ENCODE measurements at regions not wholly inside any gene's neighbourhood (a gene's known extent, or its start where the extent isn't known, plus 50 kb on each side); places are given as distances from the start of the nearest gene placed in this dataset.

DNA sequence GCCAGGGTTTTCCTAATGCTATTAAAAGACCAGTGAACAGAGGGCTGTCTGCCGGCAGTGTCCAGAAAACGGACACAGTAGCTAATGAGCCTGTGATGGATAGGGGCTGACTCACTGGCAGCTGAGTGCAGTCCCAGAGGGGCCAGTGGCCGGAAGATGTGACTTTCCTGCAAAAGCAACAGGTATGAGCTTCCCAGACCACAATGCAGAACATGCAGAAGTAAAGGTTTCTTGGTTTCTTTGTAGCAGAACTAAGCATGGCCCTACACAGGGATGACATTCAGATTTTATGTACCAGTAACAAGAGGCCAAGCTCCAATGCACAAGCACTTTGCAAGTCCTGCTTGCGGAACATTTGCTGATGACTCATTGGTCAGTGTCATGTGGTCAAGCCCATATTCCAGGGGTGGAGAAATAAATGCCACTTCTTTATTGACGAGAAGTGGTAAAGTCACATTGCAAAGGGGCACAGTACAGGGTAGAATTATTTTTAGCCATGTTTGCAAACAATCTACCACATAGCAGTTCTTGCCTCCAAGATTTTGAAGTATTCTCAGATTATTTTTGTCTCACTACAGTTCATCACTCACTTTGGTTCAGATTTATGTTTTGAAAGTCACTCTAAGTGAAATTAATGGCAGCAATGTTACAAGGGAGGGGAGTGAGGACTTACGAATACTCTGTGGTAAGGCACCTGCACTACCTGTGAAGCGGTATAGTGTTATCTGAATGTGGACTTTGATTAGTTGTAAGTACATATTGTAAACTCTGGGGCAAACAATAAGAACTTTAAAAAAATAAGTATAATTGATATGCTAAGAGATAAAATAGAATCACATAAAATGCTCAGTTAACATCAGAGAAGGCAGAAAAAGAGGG, 263.3 kb downstream of the ABHD5 start:
- DNase-seq, result no peak

DNA sequence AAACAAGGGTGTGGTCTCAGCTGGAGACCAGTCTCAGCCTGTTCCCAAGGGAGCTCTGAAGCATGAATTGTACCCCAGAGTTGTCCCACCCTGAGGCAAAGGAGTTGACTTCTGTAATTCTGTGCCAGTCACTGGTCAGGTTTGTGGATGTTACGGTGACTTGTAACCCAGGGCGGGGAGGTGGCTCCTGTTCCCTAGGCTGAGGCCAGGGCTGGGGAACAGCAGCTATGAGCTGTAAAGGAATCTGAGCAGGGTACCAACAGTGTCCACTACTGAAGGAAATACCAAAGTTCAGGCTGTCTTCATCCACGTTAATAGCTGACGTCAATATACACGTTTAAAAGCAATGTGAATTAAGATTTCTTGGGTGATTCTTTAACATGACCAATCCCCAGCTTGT, 266.2 kb downstream of the ABHD5 start:
- DNase-seq, result no peak

DNA sequence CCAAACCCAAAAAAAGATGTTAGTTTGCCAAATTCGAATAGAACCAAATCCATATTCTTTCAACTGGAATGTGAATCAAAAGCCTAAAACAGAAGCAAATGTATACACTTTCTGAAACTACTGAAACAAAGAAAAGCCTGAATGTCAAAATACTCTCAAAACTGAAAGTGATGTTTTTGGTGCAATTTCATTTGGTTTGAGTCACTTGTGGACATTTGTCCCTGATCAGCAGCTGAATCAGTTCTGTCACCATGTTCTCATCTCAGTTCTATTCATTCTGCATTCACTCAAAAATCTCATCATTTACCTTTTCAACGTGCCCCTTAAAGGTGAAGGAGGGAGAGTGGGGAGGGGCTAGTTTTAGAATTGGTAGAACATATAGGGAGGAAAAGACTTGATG, 266.8 kb downstream of the ABHD5 start:
- DNase-seq, result no peak

DNA sequence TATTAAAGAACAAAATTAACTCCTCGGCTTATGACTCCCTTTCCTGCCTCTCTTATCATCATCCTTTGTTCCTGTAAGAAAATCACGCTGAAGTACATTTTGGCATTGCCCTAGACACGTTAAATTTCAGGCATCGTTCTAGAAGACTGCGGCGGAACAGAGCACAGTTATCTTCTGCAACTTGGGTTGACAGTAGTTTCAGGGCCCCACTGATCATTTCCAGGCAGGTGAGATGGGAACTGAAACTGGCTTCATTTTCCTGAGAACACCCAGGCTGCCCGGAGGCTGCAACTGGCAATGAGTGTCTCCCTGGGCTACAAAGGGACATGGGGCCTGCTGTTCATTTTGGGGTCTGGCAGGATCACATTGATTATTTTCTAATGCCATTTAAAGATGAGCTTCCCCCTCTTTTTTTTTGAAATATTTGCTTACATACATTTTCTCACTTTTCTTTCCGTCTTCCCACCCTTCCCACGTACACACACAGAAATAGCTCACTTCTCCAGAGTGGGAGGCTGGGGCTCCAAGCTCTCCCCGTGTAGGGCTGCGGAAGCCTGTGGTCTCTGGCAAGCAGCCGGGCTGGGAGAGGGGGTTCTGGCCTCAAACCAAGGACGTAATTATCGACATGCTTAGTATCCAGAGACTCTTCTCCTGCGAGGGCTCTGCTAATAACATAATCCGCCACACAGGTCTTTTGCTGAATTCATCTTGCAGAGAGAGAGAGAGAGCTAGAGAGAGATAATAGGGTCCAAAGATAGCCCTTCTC, 267.4 kb downstream of the ABHD5 start:
- no peak for DNase-seq

DNA sequence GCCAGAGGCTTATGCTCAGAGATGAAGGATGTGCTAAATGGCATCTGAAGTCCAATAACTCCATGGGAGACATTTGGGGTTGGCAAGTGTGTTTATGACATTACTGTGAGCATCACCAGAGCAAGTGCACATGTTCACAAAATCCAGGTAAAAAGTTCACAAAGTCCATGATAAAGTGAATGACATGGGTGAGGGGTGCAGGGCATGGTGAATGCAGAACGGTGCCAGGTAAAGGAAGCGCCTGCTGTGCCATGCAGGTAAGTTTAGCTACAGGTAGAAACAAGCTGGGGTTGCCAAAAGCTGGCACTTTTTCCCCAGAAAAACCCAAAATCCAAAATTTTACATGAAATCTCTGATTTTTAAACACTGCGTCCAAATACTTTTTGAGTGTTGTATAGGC, 268.2 kb downstream of the ABHD5 start:
- DNase-seq, result no peak

DNA sequence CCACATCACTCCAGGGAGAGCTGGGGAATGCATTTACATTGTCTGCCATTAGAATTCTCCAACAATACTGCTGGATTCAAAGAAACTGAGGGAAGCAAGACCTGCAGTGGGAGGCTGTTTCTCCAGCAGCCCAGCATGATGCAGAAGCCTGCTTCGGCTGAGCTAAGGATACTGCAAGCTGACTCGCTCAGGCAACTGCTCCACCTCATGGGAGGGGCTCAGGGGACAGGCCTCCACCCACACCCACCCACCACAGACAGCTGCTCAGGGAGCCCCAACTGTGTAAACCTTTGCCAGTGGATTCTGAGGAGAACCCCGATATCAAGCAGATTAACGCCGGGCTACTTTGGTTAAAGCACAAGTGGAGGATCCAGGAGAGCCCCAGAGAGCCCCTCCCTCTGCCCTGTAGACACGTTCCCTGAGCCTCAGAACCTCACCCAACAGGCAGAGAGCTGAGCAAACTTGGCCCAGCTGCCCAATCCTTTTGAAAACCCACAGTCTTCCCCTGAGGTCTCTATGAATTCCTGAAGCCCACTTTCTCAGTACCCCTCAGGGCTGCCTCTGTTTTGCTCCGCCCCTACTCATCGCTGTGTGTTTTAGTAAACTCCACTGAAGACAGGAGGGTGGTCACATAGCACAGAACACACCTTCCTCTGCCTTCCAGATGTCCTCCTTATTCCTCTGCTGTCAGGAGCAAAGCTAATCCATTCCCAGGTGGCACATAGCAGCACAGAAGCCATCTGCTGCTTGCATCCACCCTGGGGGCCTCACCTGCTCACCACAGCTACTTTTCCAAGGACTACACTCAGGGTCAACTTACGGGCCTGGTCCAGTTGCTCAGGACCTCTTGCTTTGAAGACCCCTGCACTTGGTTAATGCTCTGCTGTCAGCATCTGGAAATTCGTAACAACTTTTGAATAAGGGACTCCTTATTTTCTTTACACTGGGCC, 269.0 kb downstream of the ABHD5 start:
- no peak for DNase-seq

DNA sequence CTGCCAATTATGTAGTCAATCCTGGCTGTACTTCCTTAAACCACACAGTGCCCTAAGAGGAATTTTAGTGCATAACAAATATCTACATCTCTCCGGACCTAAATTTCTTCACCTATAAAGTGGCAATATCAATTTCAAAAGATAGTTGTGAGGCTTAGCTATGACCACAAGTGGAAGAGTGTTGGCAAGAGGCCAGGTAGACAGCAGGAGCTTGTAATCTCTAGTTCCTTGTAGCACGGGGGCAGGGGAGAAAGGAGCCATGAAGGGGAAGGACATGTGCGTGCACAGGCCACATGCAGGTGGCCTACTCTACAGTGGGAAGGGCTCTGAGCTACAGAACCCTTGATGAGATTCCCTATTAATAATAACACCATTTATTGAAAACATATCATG, 269.7 kb downstream of the ABHD5 start:
- DNase-seq, result no peak

DNA sequence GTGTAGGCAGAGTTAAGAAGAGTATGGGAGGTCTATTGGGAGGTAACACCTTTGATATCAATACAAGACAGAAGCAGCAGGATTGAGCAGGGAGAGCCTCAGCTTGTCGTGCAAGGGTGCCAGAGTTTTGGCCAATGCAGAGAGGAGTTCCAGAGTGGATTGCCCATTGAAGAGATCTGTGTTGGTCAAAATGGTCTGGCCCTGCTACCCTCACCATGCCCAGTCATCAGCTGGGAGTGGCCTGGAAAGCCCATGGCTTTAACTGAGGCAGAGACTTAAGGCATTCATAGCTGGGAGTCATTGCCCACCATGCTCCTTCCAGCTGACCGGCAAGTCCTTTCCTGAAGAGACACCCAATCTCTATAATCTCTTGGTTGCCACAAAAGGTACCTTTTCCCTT, 271.3 kb downstream of the ABHD5 start:
- no peak for DNase-seq

DNA sequence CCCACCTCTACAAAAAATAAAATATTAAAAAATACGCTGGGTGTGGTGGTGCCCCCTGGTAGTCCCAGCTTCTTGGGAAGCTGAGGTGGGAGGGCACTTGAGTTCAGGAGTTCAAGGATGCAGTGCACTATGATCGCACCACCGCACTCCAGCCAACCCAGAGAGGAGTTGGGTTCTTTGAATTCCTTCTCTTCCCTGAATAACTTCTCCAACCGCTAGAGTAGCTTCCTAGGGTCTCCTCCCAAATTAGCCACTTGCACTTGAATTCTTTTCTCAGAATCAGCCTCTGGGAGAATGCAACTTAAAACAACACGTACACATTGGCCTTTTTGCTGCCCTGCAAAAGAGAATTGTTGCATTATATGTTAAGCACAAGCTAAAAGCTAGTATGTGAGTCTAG, 272.5 kb downstream of the ABHD5 start:
- DNase-seq, result no peak

DNA sequence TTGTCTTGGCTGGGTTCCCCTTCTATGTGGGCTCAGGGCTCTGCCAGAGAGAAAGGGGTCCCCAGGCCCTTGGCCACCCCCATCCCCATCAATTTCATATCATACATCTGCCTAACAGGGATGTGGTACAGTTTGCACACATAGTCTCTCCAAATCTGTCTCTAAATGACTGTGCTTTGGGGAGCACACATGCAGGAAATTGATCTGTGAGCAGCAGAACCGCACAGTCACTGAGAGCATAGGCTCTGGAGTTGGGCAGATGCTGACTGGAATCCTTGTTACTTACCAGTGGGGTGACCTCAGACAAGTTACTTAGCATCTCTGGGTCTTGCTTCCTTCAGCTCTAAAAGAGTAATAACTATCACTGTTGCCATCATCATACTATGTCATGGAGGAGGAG, 273.9 kb downstream of the ABHD5 start:
- no peak for DNase-seq

DNA sequence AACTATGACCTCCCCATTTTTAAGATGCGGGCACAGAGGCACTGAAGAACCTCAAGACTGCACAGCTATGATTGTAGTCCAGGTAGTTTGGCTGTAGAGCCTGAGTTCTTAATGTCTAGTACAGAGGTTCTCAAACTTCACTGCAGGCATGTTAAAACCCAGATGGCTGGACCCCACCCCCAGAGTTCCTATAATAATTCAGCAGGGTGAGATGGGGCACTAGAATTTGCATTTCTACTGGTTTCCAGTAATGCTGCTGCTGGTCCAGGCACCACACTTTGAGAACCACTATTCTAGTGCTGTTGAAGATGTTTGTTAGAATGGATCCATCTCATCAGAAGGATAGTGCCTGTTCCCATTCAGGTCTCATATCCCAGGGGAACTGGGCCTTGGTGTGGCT, 274.9 kb downstream of the ABHD5 start:
- DNase-seq, result no peak

DNA sequence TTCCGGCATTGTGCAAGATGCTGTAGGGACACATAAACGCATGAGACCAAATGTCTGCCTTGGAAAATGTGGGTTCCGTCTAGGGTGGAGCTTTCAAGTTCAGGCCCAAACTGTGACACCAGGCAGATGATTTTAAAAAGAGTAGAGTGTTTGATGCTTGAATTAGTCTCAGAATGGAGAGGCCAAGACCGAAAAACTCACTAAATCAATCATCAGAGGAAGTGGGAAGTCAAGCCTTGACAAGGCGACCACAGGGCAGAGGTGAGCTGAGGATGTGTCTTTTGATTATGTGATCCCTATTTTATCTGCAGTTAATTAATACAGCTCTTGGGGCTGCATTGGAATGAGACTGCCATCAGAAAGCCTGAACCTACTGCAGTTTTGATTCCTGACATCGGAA, 275.4 kb downstream of the ABHD5 start:
- no peak for DNase-seq

DNA sequence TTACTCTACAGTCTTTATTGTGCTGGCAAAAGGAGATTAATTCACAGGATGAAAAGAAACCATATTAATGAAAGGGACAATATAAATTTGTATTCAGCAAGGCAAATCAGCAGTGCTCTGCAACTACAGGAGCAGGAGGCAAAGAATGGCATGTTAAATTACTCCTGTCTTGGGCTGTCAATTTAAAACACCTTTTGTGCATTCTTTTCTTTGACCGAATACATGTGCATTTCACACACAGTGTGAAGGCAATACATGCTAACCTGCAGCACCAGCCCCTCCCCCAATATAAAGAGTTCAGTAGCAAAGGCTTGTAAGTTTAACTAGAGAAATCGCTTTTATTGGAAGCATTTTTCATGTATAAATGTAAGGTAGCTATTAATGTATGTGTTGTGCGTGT, 275.2 kb upstream of the TOPAZ1 start:
- DNase-seq, result no peak

DNA sequence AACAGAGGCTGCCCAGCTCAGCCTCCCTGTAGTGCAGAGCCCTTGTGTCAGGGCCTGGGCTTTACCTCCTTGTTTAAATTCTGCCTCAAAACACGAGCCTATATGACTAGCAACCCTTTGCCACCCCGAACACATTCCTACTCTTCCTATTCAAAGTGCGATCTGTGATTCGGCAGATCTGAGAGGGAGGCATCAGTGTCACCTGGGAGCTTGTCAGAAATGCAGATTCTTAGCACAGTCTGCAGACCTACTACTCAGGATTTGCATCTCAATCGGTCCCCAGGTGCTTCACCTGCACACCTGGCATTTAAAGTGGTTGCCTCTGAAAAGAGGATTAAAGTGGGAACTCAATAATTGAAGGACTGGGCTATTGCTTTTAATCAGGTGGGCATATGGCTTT, 273.2 kb upstream of the TOPAZ1 start:
- no peak for DNase-seq

DNA sequence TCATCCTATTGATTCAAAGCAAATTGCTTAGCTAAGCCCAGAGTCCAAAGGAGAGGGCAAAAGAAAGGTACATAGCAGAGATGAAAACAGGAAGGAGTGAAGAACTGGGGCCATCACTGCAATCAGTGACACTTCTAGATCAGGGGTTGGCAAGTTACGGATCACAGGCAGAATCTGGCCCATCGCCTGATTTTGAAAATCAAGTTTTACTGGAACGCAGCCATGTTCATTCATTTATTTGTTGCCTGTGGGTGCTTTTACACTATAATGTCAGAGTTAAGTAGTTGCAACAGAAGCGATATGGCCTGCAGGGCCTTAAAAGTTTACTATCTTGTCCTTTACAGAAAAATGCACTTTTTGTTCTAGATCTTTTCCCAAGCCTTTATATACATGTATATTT, 271.7 kb upstream of the TOPAZ1 start:
- no peak for DNase-seq

DNA sequence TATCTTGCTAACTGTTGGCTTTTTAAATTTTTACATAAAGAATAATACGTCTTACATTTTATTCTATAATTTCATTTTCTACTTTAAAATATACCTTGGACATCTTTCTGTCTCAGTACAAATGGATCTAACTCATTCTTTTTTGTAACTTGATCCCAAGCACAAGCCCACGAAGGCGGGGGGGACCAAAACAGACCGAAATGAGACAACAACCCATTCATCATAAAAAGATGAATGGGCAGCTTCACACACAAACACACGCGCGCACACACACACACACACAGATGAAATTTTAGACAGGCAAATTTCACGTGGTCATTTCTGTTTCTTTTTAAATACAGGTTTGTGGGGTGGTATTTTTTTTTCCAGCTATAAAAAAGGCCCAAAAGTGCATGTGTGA, 271.3 kb upstream of the TOPAZ1 start:
- no peak for DNase-seq

DNA sequence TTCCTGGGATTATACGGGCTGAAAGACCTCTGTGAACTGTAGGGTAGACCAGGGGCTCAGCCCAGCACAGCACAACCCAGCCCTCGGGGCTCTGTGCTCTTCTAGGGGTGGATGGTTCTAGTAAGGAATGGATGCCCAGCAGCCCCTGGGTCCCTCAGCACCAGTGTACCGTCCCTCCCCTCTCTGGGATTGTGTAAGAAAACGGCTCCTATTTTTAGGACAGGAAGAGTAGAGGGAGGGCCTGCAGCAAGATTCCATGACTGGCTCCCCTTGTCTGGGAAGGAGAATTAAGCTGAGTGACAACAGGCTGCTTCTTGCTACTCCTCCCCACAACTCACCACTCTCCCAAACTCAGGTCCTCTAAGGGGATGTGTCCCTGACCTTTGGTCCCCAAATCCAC, 270.8 kb upstream of the TOPAZ1 start:
- DNase-seq, result no peak

DNA sequence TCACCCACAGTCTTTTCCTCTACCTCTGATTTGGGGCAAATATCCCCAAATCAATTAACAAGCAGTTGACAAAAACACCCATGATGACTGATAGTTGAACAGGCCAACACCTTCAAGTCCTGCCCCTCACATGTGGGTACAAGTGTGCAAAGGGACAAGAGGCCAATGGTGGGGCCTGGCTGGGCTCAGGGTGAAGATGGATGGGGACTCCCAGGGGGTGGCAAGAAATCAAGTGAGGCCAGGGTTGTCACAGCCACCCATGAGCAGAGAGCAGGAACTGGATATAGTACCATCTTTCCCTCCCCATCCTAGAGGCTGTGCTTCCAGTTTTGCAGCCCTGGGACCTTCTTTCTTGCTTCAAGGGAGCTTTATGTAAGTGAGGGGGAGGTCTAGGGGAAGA, 270.2 kb upstream of the TOPAZ1 start:
- no peak for DNase-seq

DNA sequence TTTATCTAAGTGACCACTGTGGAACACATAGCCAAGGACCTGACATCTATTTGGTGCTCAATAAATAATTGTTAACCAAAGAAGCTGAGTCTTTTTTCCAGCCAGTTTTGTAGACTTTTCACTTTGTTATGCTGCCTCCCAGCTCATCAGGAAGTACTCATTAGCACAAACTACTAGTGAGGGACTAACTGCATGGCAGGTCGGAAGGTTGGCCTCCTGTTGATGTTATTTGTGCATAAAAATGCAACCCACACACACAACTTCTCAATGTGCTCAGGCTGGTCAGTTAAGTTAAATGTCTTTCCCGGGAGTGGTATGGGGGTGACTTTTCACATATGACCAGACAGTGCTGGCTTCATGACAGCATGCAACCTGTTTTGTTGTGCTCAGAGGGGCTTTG, 263.0 kb upstream of the TOPAZ1 start:
- DNase-seq, result no peak

DNA sequence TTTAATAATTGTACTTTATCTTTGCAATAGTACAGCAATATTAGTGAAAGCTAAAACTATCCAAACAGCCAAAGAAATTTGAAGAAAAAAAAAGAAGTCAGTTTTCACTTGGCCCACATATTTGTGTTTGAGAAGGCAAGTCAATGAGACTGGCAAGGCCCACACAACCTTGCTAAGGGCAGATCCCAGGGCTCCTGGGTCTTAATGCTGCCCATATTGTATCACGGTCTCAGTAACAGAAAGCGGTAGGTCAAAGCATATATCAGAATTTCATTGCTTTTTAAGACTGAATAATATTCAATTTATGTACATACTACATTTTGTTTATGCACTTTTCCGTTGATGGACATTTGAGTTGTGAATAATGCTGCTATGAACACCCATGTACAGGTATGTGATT, 262.0 kb upstream of the TOPAZ1 start:
- DNase-seq, result no peak

DNA sequence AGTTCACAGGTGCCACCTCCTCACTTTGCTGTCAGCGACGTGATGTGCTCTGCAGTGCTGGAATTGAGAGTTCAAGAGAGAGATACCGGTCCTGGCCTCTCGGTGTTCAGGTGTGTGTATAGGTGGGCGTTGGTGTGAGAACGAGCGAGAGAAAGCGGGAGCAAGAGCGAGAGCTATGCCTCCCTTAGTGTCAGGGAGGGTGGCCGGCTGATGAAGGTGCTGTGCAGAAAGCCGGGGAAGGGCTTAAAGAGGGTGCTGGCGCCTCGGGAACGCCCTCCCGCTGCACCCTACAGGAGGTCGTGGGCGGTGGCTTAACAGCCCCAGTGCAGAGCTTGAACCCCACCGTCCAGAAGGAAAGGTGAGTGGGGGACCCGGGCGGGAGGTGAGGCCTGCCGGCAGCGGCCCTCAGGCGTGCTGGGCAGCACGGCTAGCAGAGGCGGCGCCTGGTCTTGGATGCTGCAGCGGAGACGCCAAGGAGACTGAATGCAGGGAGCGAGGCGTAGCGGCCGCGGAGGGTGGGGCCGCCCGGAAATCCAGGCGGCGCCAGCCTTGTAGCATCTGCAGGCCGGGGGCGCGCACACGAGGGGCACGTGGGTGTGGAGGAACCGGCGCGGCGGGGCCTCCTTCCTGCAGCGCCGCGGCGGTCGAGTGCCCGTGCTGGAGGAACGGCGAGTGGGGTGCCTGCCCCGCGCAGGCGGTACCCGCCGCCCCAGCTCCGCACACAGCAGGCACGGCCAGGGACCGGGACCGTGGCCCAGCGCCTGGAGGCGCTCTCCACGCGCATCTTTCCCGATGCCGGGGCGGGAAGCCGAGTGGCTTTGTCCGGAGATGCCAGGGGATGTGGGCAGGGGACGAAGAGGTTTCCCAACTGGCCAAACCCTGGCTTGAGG, 246.8 kb upstream of the TOPAZ1 start:
- DNase-seq, result peak; percentile 17
